IMR-90 (cell line): ENCODE measurements at regions not wholly inside any gene's neighbourhood (a gene's known extent, or its start where the extent isn't known, plus 50 kb on each side); places are given as distances from the start of the nearest gene placed in this dataset.

Experiments
- ATAC-seq: fragments of 200-7000 bp; cut with Tn5 transposase; 2 replicates; pipeline ENCODE4 v1.9.1; 2020; ENCODE audit warnings: low read depth, mild to moderate bottlenecking, moderate library complexity
- BruUV-seq: library from RNA; stranded (reverse); fragments of 400-500 nt; replicated peaks from 2 replicates; lab custom pipeline; 2021; lab: Mats Ljungman, UMichigan
- CTCF ChIA-PET: fragments of 300-600 bp; formaldehyde crosslinking; extraction: SDS; loops from one replicate; lab custom pipeline; 2021; ENCODE audit warnings: antibody characterized with exemption; lab: Yijun Ruan, JAX
- POLR2A ChIA-PET: fragments of 300-600 bp; sonication (Branson Sonifier 250); formaldehyde crosslinking; loops from one replicate; lab custom pipeline; 2022; ENCODE audit warnings: antibody characterized with exemption; ENCODE audit not compliant: unreplicated experiment; lab: Charles Lee
- DNase-seq: peaks from one replicate; pipeline ENCODE4 v3.0.0; 2013
- H2AFZ ChIP-seq: replicated peaks from 2 replicates; pipeline ENCODE3; 2013; ENCODE audit warnings: low read length, mild to moderate bottlenecking; ENCODE audit not compliant: poor library complexity
- H2AK5ac ChIP-seq: 2 replicates; pipeline ENCODE4 v1.6.1; 2013; ENCODE audit warnings: low read depth, low read length, inconsistent platforms
- H2AK9ac ChIP-seq: replicated peaks from 2 replicates; pipeline ENCODE3; 2013; ENCODE audit warnings: mild to moderate bottlenecking, low read depth, low read length, moderate library complexity; ENCODE audit not compliant: poor library complexity
- H2BK120ac ChIP-seq: 2 replicates; pipeline ENCODE4 v1.6.1; 2013; ENCODE audit warnings: low read depth, low read length, inconsistent platforms
- H2BK15ac ChIP-seq: 3 replicates; pipeline ENCODE4 v1.6.1; 2013; ENCODE audit warnings: low read depth, low read length, inconsistent platforms
- H2BK20ac ChIP-seq: 2 replicates; pipeline ENCODE4 v1.6.1; 2013; ENCODE audit warnings: low read depth, mild to moderate bottlenecking, inconsistent platforms, low read length, moderate library complexity
- H2BK5ac ChIP-seq: 2 replicates; pipeline ENCODE4 v1.6.1; 2013; ENCODE audit warnings: mild to moderate bottlenecking, low read depth, low read length, inconsistent platforms; ENCODE audit not compliant: poor library complexity, severe bottlenecking
- H3K14ac ChIP-seq: replicated peaks from 2 replicates; pipeline ENCODE4 v1.6.1; 2013; ENCODE audit warnings: low read depth, low read length, inconsistent platforms
- H3K18ac ChIP-seq: 2 replicates; pipeline ENCODE4 v1.6.1; 2013; ENCODE audit warnings: low read depth, low read length, control low read depth
- H3K23ac ChIP-seq: 2 replicates; pipeline ENCODE4 v1.6.1; 2013; ENCODE audit warnings: low read depth, low read length, inconsistent platforms
- H3K27ac ChIP-seq: 2 replicates; pipeline ENCODE4 v1.5.1; 2013; ENCODE audit warnings: mild to moderate bottlenecking, control low read depth, low read length; ENCODE audit not compliant: insufficient read depth
- H3K27me3 ChIP-seq: 2 replicates; pipeline ENCODE4 v1.6.1; 2013; ENCODE audit warnings: low read length; ENCODE audit not compliant: control insufficient read depth, insufficient read depth
- H3K36me3 ChIP-seq: 2 replicates; pipeline ENCODE4 v1.6.1; 2013; ENCODE audit warnings: low read length, mixed read lengths; ENCODE audit not compliant: control insufficient read depth, insufficient read depth
- H3K4ac ChIP-seq: 2 replicates; pipeline ENCODE4 v1.6.1; 2013; ENCODE audit warnings: low read depth, low read length, inconsistent platforms
- H3K4me1 ChIP-seq: 2 replicates; pipeline ENCODE4 v1.6.1; 2013; ENCODE audit warnings: low read length, mixed read lengths; ENCODE audit not compliant: control insufficient read depth, insufficient read depth
- H3K4me2 ChIP-seq: 2 replicates; pipeline ENCODE4 v1.6.1; 2013; ENCODE audit warnings: low read depth, mild to moderate bottlenecking, control low read depth, low read length, moderate library complexity
- H3K4me3 ChIP-seq: 2 replicates; pipeline ENCODE4 v1.5.1; 2013; ENCODE audit warnings: low read depth, mild to moderate bottlenecking, control low read depth, low read length, moderate library complexity; ENCODE audit not compliant: insufficient read depth
- H3K56ac ChIP-seq: 2 replicates; pipeline ENCODE4 v1.6.1; 2013; ENCODE audit warnings: low read length, inconsistent platforms; ENCODE audit not compliant: insufficient read depth; ENCODE audit errors: extremely low read depth
- H3K79me1 ChIP-seq, 2 experiments: 2 replicates each; pipeline ENCODE4 v1.6.1; 2013; ENCODE audit warnings: low read length in 2 of 2, inconsistent platforms in 1 of 2, low read depth in 1 of 2
- H3K9ac ChIP-seq: 2 replicates; pipeline ENCODE4 v1.6.1; 2013; ENCODE audit warnings: low read depth, low read length, control low read depth
- H3K9me1 ChIP-seq: 2 replicates; pipeline ENCODE4 v1.6.1; 2013; ENCODE audit warnings: low read length, inconsistent platforms; ENCODE audit not compliant: insufficient read depth
- H3K9me3 ChIP-seq: 2 replicates; pipeline ENCODE4 v1.6.1; 2013; ENCODE audit warnings: low read length; ENCODE audit not compliant: control insufficient read depth, insufficient read depth
- H4K20me1 ChIP-seq: 2 replicates; pipeline ENCODE4 v1.6.1; 2013; ENCODE audit warnings: low read length, inconsistent platforms; ENCODE audit not compliant: insufficient read depth
- H4K5ac ChIP-seq: 2 replicates; pipeline ENCODE4 v1.6.1; 2013; ENCODE audit warnings: mild to moderate bottlenecking, low read depth, low read length, control low read depth
- H4K8ac ChIP-seq, 2 experiments: 2 replicates each; pipeline ENCODE4 v1.6.1; 2013; ENCODE audit warnings: low read depth in 2 of 2, low read length in 2 of 2, control low read depth in 1 of 2, inconsistent platforms in 1 of 2
- H4K91ac ChIP-seq: 2 replicates; pipeline ENCODE4 v1.6.1; 2013; ENCODE audit warnings: low read depth, low read length, inconsistent platforms; ENCODE audit not compliant: insufficient read depth
- CTCF ChIP-seq: conservative IDR thresholded peaks from 2 replicates; pipeline ENCODE4 v1.5.1; 2012; ENCODE audit warnings: mild to moderate bottlenecking, low read depth, low read length, improper control_type of control experiment
- ELK1 ChIP-seq: fragments of 150-350 bp; IDR thresholded peaks from 2 replicates; pipeline ENCODE4 v1.6.1; 2016; ENCODE audit warnings: low read depth, mild to moderate bottlenecking, low read length, moderate library complexity, borderline replicate concordance
- dilution Hi-C: fragments of 300-500 bp; cut with HindIII; formaldehyde crosslinking; loops from one replicate; pipeline ENCODE4 v1.14.3; 2018; ENCODE audit warnings: low sequenced_read_pairs; ENCODE audit not compliant: unreplicated experiment
- in situ Hi-C: fragments of 300-500 bp; cut with MboI; formaldehyde crosslinking; loops from 3 replicates; pipeline ENCODE4 v1.14.3; 2019; ENCODE audit warnings: low sequenced_read_pairs, inconsistent platforms, mixed read lengths
- intact Hi-C: fragments of 100-400 bp; cut with micrococcal nuclease; formaldehyde crosslinking; loops from 2 replicates; pipeline ENCODE4 v1.10.0; 2022

DNA sequence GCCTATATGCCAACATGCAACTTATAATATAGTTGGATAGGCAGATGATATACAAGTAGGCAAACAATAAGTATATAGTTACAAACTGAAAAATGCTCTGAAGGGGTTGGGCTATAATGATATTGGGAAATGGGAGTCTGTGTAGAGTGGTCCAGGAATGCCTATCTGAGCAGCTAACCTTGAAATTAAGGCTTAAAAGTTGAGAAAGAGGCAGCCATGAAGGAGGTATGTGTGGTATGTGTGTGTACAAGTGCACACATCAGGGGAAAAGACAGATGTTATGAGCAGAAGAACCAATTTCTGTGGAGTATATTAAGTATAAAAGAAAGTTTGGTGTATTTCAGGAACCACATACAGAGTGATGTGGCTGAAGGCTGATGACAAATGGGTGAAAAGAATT lies 154.9 kb upstream of the PAPPA start:
- Histone ChIP-seq H4K20me1 (no peaks in the 10 kb centered on the region), H4K5ac (peak overlapping the region; percentile 58; the same call in 1 of the 2 replicates), H3K4me3 (no peak overlapping the region), H2BK5ac (peak overlapping the region; percentile 79), H2BK120ac (peak overlapping the region; percentile 78; the same call in 1 of the 2 replicates), H2AFZ (no peak overlapping the region), H3K36me3 (no peaks in the 10 kb centered on the region), H3K27me3 (no peaks in the 10 kb centered on the region), H4K8ac (no peak overlapping the region; a peak in 1 of 4 replicates), H3K23ac (no peak overlapping the region), H3K4me2 (no peak overlapping the region), H3K9me3 (no peaks in the 10 kb centered on the region), H3K79me1 (no peaks in the 10 kb centered on the region), H2AK5ac (peak overlapping the region; percentile 72; the same call in 1 of the 2 replicates), H3K9me1 (peaks cover 5% of the 10 kb centered on the region), H3K18ac (peak overlapping the region; percentile 90; the same call in 1 of the 2 replicates), H2BK20ac (no peak overlapping the region), H3K14ac (no peak overlapping the region), H3K56ac (no peak overlapping the region), H3K27ac (no peak overlapping the region), H3K4ac (peak overlapping the region; percentile 72; the same call in 1 of the 2 replicates), H3K9ac (no peak overlapping the region), H2AK9ac (no peak overlapping the region), H2BK15ac (peak overlapping the region; percentile 95; the same call in 1 of the 3 replicates), H3K4me1 (peaks cover 20% of the 10 kb centered on the region), H4K91ac (peak overlapping the region; percentile 20; the same call in 1 of the 2 replicates)
- no TSS peak for BruUV-seq
- POLR2A ChIA-PET = interaction anchor here (1.0 kb wide), 1 partner anchor 156 kb away, joined by 3 read pairs; no protein-coding TSS in a partner anchor
- TF ChIP-seq ELK1 (no peak), CTCF (no peak)
- intact Hi-C loops (loop anchor here (2.0 to 10.0 kb wide), 2 partner anchors 54 to 304 kb away; no protein-coding TSS in a partner anchor), dilution Hi-C loops (no loop called here), in situ Hi-C loops (no loop called here)
- ATAC-seq (peak; percentile 46), DNase-seq (peak; percentile 37)
- CTCF ChIA-PET = no interaction called here
